Activated CD4-positive, alpha-beta T cell treated with anti-CD3 and anti-CD28 coated beads, Interleukin-2, amount 10 ng/mL, durations not matched to agents 7 days and 5 days (primary cell): ENCODE measurements at regions not wholly inside any gene's neighbourhood (a gene's known extent, or its start where the extent isn't known, plus 50 kb on each side); places are given as distances from the start of the nearest gene placed in this dataset.

ENCODE experiments used
- CTCF ChIA-PET: fragments of 350-600 bp; sonication (Branson Sonifier 250); formaldehyde crosslinking; loops from one replicate; lab custom pipeline; 2021; ENCODE audit warnings: antibody characterized with exemption; lab: Charles Lee
- POLR2A ChIA-PET: fragments of 350-600 bp; sonication (Branson Sonifier 250); formaldehyde crosslinking; loops from one replicate; lab custom pipeline; 2021; ENCODE audit warnings: antibody characterized with exemption; lab: Charles Lee
- DNase-seq: peaks from one replicate; pipeline ENCODE4 v3.0.0-alpha.2; 2020
- H3K27ac Mint-ChIP-seq: one replicate; pipeline ENCODE4 v1.8.0; 2021; ENCODE audit warnings: mild to moderate bottlenecking, moderate library complexity, mixed read lengths
- H3K27me3 Mint-ChIP-seq: one replicate; pipeline ENCODE4 v1.8.0; 2021; ENCODE audit warnings: mixed read lengths
- H3K36me3 Mint-ChIP-seq: one replicate; pipeline ENCODE4 v1.8.0; 2021; ENCODE audit warnings: low read depth, mixed read lengths
- H3K4me1 Mint-ChIP-seq: one replicate; pipeline ENCODE4 v1.8.0; 2021; ENCODE audit warnings: mixed read lengths
- H3K4me3 Mint-ChIP-seq: one replicate; pipeline ENCODE4 v1.8.0; 2021; ENCODE audit warnings: mild to moderate bottlenecking, moderate library complexity, mixed read lengths
- H3K9me3 Mint-ChIP-seq: one replicate; pipeline ENCODE4 v1.8.0; 2021; ENCODE audit warnings: mixed read lengths

DNA sequence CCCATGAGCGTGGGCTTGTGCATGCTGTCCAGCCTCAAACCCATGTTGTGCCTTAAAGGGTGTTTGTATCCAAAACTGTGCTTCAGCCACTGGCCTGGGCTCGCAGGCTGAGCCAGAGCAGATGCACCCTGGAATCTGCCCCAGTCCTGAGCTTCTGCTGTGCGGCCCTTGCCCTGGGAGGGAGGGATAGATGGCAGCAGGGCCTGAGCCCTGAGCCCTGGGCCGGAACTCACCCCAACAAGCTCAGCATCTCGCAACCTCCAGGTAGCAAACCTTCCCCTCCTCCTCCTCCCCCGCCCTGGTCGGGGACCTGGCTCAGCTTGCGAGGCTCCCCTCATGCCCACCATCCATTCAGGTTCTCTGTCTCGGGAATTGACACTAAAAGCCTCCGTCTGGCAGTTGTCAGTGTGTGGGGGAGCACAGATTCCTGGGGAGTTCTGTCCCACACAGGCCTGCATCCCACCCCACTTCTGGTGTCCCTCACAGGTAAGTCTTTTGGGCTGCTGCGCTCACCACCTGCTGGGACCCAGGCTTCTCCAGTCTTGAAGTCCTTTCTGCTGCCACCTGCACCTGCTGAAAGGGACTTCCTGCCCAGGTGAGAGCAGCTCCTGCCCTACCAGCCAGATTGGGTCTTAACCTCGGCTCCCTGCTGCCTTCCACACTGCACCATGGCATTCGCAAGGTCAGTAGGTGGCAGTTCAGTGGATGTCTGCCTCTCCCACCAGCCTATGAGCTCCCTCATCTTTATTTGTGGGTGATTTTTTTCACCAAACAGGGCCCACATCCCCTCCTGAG, 55.2 kb upstream of the OLFM1 start:
- CTCF ChIA-PET = no interaction called here
- no peaks in the 10 kb centered on the region for H3K9me3 Mint-ChIP-seq
- H3K27me3 Mint-ChIP-seq = no peaks in the 10 kb centered on the region
- no peak overlapping the region for H3K27ac Mint-ChIP-seq
- no peaks in the 10 kb centered on the region for H3K36me3 Mint-ChIP-seq
- POLR2A ChIA-PET = no interaction called here
- no peak for DNase-seq
- H3K4me1 Mint-ChIP-seq = no peaks in the 10 kb centered on the region
- no peak overlapping the region for H3K4me3 Mint-ChIP-seq

DNA sequence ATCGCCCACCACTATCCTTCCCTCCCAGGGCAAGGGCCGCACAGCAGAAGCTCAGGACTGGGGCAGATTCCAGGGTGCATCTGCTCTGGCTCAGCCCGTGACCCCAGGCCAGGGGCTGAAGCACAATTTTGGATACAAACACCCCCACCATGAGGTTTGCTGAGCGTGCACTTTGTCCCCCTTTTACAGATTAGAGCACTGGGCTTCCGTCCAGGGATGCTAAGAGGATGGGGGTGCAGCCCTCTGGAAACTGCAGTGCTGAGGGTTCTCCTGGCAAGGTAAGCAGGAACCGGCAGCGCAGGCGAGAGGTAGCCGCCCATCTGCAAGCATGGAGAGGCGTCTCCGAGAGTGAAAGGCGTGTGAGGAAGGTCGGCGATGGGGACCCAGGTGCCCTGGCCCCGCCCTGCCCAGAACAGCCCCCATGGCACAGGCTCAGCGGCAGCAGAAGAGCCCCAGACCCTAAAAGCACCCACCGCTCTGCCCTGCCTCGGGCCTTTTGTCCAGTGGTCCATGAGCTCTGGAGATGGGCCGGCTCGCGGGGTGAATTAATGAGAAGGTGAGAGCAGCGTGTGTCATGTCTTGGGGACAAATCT, 54.5 kb upstream of the OLFM1 start:
- ChIA-PET CTCF (no interaction called here), POLR2A (no interaction called here)
- H3K4me1 Mint-ChIP-seq = no peaks in the 10 kb centered on the region
- H3K36me3 Mint-ChIP-seq = no peaks in the 10 kb centered on the region
- DNase-seq = no peak
- H3K9me3 Mint-ChIP-seq = no peaks in the 10 kb centered on the region
- H3K27ac Mint-ChIP-seq = no peak overlapping the region
- no peak overlapping the region for H3K4me3 Mint-ChIP-seq
- H3K27me3 Mint-ChIP-seq = no peaks in the 10 kb centered on the region

DNA sequence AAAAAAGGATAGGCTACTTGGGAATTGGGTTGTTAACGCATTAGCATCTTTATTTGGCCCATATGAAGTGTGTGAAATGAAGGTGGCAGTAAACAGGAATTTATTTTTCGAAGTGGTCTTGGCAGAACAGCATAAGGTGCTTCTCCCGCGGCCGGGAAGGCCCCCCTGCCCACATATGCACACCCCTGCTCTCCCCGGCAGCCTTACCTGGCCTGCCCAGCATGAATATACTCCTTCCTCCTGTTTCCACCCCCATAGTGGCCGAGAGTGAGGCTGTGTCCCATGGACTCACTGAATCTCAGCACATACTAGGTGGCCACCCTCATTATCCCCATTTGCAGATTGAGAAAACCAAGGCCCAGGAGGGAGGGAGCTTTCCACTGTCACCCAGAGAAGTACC, 54.0 kb upstream of the OLFM1 start:
- Mint-ChIP-seq H3K4me1 (no peaks in the 10 kb centered on the region), H3K4me3 (no peak overlapping the region), H3K27ac (no peak overlapping the region), H3K36me3 (no peaks in the 10 kb centered on the region), H3K9me3 (no peaks in the 10 kb centered on the region), H3K27me3 (no peaks in the 10 kb centered on the region)
- POLR2A ChIA-PET = no interaction called here
- CTCF ChIA-PET = no interaction called here
- no peak for DNase-seq

DNA sequence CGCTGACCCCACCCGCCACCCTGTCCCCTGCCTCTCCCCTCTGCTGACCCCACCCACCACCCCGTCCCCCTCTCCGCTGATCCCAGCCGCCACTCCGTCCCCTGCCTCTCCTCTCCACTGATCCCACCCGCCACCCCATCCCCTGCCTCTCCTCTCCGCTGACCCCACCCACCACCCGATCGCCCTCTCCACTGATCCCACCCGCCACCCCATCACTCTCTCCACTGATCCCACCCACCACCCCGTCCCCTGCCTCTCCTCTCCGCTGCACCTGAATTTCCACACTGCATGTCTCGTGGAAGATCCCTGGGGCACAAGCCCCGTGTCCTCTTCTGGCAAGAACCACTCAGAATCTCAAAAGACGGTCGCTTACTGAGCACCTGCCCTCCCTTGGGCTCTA, 53.4 kb upstream of the OLFM1 start:
- Mint-ChIP-seq H3K4me3 (no peak overlapping the region), H3K9me3 (no peaks in the 10 kb centered on the region), H3K4me1 (no peaks in the 10 kb centered on the region), H3K27me3 (no peaks in the 10 kb centered on the region), H3K27ac (no peak overlapping the region), H3K36me3 (no peaks in the 10 kb centered on the region)
- CTCF ChIA-PET = no interaction called here
- DNase-seq = no peak
- POLR2A ChIA-PET = no interaction called here

DNA sequence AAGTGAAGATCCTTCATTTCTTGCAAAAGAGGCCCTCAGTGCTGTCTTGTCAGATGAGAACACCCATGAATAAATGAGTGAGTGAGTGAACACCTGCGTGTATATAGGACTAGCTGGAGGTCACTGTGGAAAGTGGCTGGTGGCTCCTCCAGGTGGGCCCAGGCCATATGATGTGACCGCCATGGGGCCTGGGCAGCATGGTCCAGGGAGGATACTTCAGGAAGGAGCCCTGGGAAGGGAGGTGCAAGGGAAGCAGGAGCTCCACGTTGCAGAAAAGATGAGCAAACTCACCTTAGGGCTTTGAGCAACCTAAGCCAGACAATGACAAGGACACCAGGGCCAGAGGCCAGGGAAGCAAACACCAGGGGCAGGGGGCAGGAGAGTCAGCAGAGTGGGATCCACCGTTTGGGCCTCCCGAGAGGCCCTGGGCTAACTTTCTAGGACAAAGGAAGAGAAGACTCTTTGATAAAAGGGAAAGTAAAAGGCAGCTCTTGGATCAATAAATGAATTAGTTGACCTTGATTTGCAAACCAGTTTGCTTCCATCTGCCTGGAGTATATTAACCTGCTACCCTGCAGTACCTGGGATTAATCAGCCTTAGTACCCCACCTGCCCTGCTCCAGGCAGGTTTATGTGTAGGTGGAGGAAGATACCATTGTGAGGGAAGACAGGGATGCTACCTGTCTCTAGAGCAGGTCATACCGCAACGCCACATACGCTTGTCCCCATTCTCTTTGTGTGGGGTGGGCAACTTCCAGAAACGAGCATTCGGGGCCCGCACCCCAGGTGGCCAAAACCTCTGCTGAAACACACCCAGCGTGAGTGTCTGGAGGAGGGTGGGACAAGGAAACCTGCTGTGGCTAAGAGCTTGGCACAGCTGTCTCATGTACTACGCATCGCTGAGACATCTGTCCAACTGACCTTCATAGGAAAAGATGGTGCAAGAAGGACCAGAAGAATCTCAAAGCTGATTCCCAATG, 51.4 kb upstream of the OLFM1 start:
- DNase-seq = no peak
- H3K27ac Mint-ChIP-seq = no peak overlapping the region
- H3K4me1 Mint-ChIP-seq = no peaks in the 10 kb centered on the region
- ChIA-PET POLR2A (no interaction called here), CTCF (no interaction called here)
- H3K36me3 Mint-ChIP-seq = no peaks in the 10 kb centered on the region
- H3K9me3 Mint-ChIP-seq = no peaks in the 10 kb centered on the region
- H3K4me3 Mint-ChIP-seq = no peak overlapping the region
- H3K27me3 Mint-ChIP-seq = no peaks in the 10 kb centered on the region

DNA sequence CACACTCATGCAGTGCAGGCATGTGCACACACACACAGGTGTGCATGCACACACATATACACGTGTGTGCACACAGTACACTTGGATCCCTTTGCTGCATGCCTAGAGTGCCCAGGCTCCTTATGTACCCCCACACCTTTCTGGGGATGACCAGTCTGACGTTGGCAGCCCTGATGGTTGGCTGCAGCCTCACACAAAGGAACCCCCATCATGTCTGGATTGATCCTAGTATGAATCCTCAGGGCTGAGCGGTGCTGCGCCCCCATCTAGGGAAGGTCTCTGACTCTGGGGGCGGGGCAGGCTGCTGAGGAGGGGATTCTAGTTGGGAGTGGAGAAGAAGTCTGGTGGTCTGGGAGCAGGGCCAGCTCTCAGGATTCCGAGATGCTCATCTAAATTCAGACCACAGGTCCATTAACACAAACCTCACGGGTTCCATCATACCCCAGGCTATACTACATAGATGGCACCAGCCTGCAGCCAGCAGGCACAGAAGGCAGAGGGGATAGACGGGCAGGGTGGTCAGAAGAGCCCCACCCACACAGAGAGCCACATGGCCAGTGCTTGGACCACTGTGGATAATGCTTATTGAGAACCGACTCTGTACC, 50.5 kb upstream of the OLFM1 start:
- H3K36me3 Mint-ChIP-seq = no peaks in the 10 kb centered on the region
- CTCF ChIA-PET = no interaction called here
- no peak for DNase-seq
- H3K4me1 Mint-ChIP-seq = no peaks in the 10 kb centered on the region
- POLR2A ChIA-PET = no interaction called here
- H3K4me3 Mint-ChIP-seq = no peak overlapping the region
- H3K27me3 Mint-ChIP-seq = no peaks in the 10 kb centered on the region
- no peak overlapping the region for H3K27ac Mint-ChIP-seq
- no peaks in the 10 kb centered on the region for H3K9me3 Mint-ChIP-seq

DNA sequence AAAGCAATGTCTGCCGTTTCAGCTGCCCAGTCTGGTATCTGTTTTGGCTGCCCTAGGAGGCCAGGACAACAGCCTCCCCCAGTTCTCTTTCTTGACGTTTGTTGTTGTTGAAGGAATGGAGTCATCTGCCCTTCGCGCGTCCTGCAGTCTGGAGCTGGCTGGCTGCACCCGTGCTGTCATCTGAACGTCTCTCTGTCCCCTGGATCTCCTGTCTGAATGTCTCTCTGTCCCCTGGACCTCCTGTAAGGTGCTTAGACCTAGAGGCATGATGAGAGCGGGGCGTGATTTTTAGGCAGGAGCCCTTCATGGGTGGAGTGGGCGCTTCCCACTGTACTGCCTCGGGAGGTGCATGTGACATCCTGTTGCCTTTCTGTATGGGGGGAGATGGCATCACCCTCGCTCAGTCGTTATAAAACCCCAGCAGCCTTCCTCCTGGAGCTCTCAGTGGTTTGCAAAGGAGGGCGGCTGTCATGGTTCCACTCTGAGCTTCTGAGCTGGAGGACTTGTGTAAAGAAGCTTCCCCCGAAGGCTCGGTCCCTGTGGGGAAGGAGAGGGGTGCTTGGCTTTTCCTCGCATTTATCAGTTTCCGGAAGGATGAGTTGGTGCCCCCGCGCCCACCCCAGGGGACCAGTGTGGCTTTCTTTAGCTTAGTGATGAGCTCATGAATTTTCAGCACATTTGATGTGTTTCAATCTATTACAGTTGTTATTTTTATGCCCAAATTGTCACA, 49.8 kb upstream of the OLFM1 start:
- POLR2A ChIA-PET = no interaction called here
- no peaks in the 10 kb centered on the region for H3K36me3 Mint-ChIP-seq

More for the DNA sequence above, 49.8 kb upstream of the OLFM1 start:
- no peak for DNase-seq
- Mint-ChIP-seq H3K4me3 (no peak overlapping the region), H3K4me1 (no peaks in the 10 kb centered on the region), H3K9me3 (no peaks in the 10 kb centered on the region), H3K27ac (no peak overlapping the region), H3K27me3 (no peaks in the 10 kb centered on the region)
- CTCF ChIA-PET = no interaction called here
